ENCODE measurements at regions not wholly inside any gene's neighbourhood (a gene's known extent, or its start where the extent isn't known, plus 50 kb on each side); places are given as distances from the start of the nearest gene placed in this dataset.

DNA sequence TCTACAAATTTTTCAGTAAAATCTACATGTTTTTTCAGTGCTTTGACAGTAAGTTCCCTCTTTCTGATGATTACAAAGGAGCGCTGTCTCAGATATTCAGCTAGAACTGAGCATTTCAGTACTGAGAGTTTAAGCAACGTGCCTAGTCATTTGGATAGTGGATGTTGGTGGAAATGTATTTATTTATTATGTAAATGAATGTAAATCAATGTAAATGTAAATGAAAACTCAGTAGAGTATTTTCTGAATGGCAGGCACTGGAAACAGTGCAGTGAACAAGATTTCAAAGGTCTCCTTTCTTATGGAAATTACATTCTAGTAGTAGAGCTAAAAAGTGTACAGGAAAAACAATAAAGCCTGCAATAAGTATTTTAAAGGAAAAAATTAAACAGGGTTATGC lies 370.2 kb upstream of the SPANXN4 start (continued):
- TF ChIP-seq ZNF555 (tag by site-specific recombination; conservative IDR thresholded peaks at IDR 0.05) (no peak), ZNF248 (tag by site-specific recombination; IDR thresholded peaks at IDR 0.05) (no peak), ZNF274 (IDR thresholded peaks at IDR 0.05; ENCODE audit: low read length) (no peak), ZNF274 (tag by site-specific recombination; IDR thresholded peaks at IDR 0.05; ENCODE audit: borderline replicate concordance) (no peak), ZNF677 (tag by site-specific recombination; IDR thresholded peaks at IDR 0.05) (no peak), ZNF2 (tag by site-specific recombination; IDR thresholded peaks at IDR 0.05) (no peak)
- TF ChIP-seq, protein P1, sequence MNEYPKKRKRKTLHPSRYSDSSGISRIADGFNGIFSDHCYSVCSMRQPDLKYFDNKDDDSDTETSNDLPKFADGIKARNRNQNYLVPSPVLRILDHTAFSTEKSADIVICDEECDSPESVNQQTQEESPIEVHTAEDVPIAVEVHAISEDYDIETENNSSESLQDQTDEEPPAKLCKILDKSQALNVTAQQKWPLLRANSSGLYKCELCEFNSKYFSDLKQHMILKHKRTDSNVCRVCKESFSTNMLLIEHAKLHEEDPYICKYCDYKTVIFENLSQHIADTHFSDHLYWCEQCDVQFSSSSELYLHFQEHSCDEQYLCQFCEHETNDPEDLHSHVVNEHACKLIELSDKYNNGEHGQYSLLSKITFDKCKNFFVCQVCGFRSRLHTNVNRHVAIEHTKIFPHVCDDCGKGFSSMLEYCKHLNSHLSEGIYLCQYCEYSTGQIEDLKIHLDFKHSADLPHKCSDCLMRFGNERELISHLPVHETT (tag by site-specific recombination; IDR thresholded peaks at IDR 0.05) = no peak

DNA sequence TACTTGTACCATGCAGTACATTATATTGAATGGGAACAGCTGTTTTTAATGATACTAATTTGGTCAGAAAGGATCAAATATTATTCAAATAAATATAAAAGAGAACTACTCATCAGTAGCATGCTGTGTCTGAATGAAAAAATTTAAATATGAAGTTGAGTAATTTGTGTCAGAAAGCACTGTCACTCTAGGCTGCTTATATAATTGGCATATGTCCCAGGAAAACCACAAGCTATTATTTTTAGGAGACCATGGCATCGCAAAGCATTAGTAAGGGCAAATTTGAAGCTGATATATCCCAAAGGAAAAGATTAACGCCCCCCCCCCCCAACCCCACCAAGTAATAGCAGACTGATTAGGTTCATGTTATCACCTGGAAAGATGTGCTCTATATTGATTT lies 388.5 kb upstream of the SPANXN4 start:
- Histone ChIP-seq H3K4me1 (ENCODE audit: control insufficient read depth, insufficient read depth, low read length) (no peaks in the 10 kb centered on the region), H3K36me3 (ENCODE audit: control insufficient read depth in 2 of 2, insufficient read depth in 1 of 2, low read length in 2 of 2) (no peaks in the 10 kb centered on the region), H3K9me3 (ENCODE audit: control insufficient read depth, insufficient read depth, low read depth, low read length) (no peaks in the 10 kb centered on the region), H3K4me3 (ENCODE audit: low read depth, low read length) (no peak overlapping the region), H3K27ac (ENCODE audit: extremely low read depth, low read depth, low read length) (no peak overlapping the region)
- ChIA-PET CTCF (no interaction called here), POLR2A (no interaction called here)
- TF ChIP-seq ZFP37 (tag by site-specific recombination; IDR thresholded peaks at IDR 0.05) = no peak
- TF ChIP-seq, protein P2, sequence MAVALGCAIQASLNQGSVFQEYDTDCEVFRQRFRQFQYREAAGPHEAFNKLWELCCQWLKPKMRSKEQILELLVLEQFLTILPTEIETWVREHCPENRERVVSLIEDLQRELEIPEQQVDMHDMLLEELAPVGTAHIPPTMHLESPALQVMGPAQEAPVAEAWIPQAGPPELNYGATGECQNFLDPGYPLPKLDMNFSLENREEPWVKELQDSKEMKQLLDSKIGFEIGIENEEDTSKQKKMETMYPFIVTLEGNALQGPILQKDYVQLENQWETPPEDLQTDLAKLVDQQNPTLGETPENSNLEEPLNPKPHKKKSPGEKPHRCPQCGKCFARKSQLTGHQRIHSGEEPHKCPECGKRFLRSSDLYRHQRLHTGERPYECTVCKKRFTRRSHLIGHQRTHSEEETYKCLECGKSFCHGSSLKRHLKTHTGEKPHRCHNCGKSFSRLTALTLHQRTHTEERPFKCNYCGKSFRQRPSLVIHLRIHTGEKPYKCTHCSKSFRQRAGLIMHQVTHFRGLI (tag by site-specific recombination; IDR thresholded peaks at IDR 0.05) = no peak
- TF ChIP-seq, protein P3, sequence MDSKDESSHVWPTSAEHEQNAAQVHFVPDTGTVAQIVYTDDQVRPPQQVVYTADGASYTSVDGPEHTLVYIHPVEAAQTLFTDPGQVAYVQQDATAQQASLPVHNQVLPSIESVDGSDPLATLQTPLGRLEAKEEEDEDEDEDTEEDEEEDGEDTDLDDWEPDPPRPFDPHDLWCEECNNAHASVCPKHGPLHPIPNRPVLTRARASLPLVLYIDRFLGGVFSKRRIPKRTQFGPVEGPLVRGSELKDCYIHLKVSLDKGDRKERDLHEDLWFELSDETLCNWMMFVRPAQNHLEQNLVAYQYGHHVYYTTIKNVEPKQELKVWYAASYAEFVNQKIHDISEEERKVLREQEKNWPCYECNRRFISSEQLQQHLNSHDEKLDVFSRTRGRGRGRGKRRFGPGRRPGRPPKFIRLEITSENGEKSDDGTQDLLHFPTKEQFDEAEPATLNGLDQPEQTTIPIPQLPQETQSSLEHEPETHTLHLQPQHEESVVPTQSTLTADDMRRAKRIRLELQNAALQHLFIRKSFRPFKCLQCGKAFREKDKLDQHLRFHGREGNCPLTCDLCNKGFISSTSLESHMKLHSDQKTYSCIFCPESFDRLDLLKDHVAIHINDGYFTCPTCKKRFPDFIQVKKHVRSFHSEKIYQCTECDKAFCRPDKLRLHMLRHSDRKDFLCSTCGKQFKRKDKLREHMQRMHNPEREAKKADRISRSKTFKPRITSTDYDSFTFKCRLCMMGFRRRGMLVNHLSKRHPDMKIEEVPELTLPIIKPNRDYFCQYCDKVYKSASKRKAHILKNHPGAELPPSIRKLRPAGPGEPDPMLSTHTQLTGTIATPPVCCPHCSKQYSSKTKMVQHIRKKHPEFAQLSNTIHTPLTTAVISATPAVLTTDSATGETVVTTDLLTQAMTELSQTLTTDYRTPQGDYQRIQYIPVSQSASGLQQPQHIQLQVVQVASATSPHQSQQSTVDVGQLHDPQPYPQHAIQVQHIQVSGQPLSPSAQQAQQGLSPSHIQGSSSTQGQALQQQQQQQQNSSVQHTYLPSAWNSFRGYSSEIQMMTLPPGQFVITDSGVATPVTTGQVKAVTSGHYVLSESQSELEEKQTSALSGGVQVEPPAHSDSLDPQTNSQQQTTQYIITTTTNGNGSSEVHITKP (tag by site-specific recombination; IDR thresholded peaks at IDR 0.05) = no peak

DNA sequence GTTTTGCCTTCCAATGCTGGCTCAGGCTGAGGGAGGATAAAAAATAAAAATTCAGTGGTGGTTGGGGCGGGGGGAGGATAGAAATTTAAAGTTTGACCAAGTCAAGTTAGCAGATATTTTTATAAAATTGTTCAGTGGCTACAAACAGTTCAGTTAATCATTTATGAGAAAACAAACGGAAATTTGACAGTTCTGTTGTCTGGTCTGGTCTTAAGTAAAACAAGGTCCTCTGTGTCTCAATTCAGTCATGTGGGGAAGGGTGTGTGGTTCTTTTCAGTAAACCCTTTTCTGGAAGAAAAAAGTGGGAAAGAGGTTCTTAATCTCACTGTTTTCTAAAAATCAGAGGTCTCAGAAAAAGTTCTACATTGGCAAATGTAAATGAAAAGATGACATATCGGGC lies 409.1 kb upstream of the SPANXN4 start:
- no peak overlapping the region for H3K4me3 ChIP-seq (ENCODE audit: low read depth, low read length)
- ChIA-PET POLR2A (no interaction called here), CTCF (no interaction called here)
- TF ChIP-seq ZNF670 (tag by site-specific recombination; IDR thresholded peaks at IDR 0.05; ENCODE audit: low read depth) = no peak
- no peaks in the 10 kb centered on the region for H3K9me3 ChIP-seq (ENCODE audit: control insufficient read depth, insufficient read depth, low read depth, low read length)
- no peaks in the 10 kb centered on the region for H3K36me3 ChIP-seq (ENCODE audit: control insufficient read depth in 2 of 2, insufficient read depth in 1 of 2, low read length in 2 of 2)
- H3K27ac ChIP-seq (ENCODE audit: extremely low read depth, low read depth, low read length) = no peak overlapping the region
- H3K4me1 ChIP-seq (ENCODE audit: control insufficient read depth, insufficient read depth, low read length) = no peaks in the 10 kb centered on the region

DNA sequence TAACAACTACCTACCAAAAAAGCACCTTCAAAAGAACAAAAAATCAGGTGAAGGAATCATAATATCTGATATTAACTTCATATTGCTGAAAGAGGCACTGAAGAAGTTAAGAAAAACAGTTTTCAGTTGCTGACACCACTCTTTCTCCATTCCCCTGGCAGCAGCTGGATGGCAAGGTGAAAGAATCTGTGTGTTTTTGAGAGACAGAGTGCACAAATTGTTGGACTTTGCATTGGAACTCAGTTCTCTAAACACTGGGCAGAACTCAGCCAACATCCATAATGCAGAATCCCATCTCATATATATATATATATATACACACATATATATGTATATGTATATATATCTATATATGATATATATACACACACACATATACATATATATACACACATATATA lies 408.3 kb upstream of the MAGEC2 start:
- ChIA-PET CTCF (no interaction called here), POLR2A (no interaction called here)
- TF ChIP-seq, protein P4, sequence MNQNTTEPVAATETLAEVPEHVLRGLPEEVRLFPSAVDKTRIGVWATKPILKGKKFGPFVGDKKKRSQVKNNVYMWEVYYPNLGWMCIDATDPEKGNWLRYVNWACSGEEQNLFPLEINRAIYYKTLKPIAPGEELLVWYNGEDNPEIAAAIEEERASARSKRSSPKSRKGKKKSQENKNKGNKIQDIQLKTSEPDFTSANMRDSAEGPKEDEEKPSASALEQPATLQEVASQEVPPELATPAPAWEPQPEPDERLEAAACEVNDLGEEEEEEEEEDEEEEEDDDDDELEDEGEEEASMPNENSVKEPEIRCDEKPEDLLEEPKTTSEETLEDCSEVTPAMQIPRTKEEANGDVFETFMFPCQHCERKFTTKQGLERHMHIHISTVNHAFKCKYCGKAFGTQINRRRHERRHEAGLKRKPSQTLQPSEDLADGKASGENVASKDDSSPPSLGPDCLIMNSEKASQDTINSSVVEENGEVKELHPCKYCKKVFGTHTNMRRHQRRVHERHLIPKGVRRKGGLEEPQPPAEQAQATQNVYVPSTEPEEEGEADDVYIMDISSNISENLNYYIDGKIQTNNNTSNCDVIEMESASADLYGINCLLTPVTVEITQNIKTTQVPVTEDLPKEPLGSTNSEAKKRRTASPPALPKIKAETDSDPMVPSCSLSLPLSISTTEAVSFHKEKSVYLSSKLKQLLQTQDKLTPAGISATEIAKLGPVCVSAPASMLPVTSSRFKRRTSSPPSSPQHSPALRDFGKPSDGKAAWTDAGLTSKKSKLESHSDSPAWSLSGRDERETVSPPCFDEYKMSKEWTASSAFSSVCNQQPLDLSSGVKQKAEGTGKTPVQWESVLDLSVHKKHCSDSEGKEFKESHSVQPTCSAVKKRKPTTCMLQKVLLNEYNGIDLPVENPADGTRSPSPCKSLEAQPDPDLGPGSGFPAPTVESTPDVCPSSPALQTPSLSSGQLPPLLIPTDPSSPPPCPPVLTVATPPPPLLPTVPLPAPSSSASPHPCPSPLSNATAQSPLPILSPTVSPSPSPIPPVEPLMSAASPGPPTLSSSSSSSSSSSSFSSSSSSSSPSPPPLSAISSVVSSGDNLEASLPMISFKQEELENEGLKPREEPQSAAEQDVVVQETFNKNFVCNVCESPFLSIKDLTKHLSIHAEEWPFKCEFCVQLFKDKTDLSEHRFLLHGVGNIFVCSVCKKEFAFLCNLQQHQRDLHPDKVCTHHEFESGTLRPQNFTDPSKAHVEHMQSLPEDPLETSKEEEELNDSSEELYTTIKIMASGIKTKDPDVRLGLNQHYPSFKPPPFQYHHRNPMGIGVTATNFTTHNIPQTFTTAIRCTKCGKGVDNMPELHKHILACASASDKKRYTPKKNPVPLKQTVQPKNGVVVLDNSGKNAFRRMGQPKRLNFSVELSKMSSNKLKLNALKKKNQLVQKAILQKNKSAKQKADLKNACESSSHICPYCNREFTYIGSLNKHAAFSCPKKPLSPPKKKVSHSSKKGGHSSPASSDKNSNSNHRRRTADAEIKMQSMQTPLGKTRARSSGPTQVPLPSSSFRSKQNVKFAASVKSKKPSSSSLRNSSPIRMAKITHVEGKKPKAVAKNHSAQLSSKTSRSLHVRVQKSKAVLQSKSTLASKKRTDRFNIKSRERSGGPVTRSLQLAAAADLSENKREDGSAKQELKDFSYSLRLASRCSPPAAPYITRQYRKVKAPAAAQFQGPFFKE (tag by site-specific recombination; IDR thresholded peaks at IDR 0.05; ENCODE audit: borderline replicate concordance) = no peak
- TF ChIP-seq ZNF416 (tag by site-specific recombination; IDR thresholded peaks at IDR 0.05) = no peak
- TF ChIP-seq, protein P5, sequence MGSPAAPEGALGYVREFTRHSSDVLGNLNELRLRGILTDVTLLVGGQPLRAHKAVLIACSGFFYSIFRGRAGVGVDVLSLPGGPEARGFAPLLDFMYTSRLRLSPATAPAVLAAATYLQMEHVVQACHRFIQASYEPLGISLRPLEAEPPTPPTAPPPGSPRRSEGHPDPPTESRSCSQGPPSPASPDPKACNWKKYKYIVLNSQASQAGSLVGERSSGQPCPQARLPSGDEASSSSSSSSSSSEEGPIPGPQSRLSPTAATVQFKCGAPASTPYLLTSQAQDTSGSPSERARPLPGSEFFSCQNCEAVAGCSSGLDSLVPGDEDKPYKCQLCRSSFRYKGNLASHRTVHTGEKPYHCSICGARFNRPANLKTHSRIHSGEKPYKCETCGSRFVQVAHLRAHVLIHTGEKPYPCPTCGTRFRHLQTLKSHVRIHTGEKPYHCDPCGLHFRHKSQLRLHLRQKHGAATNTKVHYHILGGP (tag by site-specific recombination; IDR thresholded peaks at IDR 0.05) = no peak
- TF ChIP-seq ZNF623 (tag by site-specific recombination; IDR thresholded peaks at IDR 0.05) = no peak
- no peak for TF ChIP-seq ZIC2 (tag by site-specific recombination; IDR thresholded peaks at IDR 0.05)
- TF ChIP-seq OVOL3 (tag by site-specific recombination; IDR thresholded peaks at IDR 0.05) = no peak

More for the DNA sequence above, 408.3 kb upstream of the MAGEC2 start:
- Histone ChIP-seq H3K4me1 (ENCODE audit: control insufficient read depth, insufficient read depth, low read length) (no peaks in the 10 kb centered on the region), H3K36me3 (ENCODE audit: control insufficient read depth in 2 of 2, insufficient read depth in 1 of 2, low read length in 2 of 2) (no peaks in the 10 kb centered on the region), H3K9me3 (ENCODE audit: control insufficient read depth, insufficient read depth, low read depth, low read length) (no peaks in the 10 kb centered on the region), H3K4me3 (ENCODE audit: low read depth, low read length) (no peak overlapping the region), H3K27ac (ENCODE audit: extremely low read depth, low read depth, low read length) (no peak overlapping the region)
